ENCODE measurements at regions not wholly inside any gene's neighbourhood (a gene's known extent, or its start where the extent isn't known, plus 50 kb on each side); places are given as distances from the start of the nearest gene placed in this dataset.

DNA sequence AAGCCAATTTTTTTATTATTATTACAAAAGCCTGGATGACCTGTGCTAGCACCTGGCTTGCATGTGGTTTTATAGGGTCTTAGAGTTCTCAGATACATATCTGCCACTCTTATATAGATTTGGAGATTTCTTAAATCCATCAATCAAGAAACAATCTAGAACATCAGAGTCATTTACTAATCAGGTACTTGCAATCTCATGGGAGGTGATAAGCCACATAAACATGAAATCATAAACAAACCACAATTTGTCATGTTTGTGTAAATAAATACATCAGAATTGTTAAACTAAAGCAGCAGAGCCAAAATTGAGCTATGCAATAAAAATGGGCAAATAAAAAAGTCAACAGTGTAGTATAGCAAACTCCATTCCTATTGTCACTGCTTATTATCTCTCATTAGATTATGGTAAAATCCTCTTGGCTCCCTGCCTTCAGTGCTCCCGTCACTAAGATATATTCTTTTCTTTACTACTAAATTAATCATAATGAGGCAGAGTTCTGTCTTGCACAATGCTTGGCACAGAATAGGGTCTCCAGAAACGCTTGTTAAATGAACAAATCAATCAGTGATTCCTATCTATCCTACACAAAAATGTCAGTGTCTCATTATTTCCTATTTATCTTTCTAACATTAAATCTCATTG is 108.7 kb upstream of the TTC29 start:
- H3K36me3 ChIP-seq: no peaks in the 10 kb centered on the region
- ATAC-seq (no peak), DNase-seq (no peak)
- no peak overlapping the region for H3K4me3 ChIP-seq
- no peak overlapping the region for H3K27ac ChIP-seq
- no peaks in the 10 kb centered on the region for H3K9me3 ChIP-seq
- no peaks in the 10 kb centered on the region for H3K4me1 ChIP-seq
- 55% methylated on average over 2 of the region's 2 CpGs for WGBS (ENCODE audit: insufficient coverage, low coverage, low lambda C conversion rate, missing lambda C conversion rate)
- H3K27me3 ChIP-seq: no peaks in the 10 kb centered on the region
- TF ChIP-seq, protein P1, sequence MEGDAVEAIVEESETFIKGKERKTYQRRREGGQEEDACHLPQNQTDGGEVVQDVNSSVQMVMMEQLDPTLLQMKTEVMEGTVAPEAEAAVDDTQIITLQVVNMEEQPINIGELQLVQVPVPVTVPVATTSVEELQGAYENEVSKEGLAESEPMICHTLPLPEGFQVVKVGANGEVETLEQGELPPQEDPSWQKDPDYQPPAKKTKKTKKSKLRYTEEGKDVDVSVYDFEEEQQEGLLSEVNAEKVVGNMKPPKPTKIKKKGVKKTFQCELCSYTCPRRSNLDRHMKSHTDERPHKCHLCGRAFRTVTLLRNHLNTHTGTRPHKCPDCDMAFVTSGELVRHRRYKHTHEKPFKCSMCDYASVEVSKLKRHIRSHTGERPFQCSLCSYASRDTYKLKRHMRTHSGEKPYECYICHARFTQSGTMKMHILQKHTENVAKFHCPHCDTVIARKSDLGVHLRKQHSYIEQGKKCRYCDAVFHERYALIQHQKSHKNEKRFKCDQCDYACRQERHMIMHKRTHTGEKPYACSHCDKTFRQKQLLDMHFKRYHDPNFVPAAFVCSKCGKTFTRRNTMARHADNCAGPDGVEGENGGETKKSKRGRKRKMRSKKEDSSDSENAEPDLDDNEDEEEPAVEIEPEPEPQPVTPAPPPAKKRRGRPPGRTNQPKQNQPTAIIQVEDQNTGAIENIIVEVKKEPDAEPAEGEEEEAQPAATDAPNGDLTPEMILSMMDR (IDR thresholded peaks at IDR 0.05): no peak
- intact Hi-C loops (cut with DNase I): no loop called here

DNA sequence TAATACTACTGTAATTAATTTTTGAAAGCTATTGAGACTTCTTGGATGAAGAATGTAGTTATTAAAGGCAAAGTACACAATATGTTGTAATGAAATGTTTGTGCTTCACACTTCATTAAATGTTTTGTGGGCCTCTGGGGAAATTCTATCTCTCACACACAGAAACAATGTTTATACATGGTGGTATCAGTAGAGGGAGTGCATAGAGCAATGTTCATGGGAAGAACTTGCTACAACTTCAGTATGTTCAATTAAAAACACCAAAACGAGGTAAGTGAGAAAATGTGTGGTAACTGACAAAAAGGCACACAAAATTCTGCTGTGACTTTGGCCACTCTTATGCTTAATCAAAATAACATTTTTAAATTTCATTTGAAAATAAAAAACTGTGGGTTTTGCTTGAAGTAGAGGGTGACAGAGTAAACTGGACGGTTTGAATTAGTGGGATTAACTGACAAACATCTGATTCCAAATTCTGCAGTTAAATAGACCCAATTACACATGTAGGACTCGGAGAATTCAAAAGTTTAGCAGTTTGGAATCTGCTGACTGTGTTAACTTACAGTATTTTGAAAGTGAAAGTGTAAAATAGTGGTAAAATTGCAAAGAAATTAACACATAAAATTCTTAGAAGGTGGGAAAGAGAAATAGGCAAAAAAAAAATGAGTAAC is 111.4 kb upstream of the TTC29 start:
- Histone ChIP-seq H3K27ac (no peak overlapping the region), H3K27me3 (no peaks in the 10 kb centered on the region)
- peak in 3 of 4 donors; percentile 29 to 51 (median 45) for ATAC-seq

DNA sequence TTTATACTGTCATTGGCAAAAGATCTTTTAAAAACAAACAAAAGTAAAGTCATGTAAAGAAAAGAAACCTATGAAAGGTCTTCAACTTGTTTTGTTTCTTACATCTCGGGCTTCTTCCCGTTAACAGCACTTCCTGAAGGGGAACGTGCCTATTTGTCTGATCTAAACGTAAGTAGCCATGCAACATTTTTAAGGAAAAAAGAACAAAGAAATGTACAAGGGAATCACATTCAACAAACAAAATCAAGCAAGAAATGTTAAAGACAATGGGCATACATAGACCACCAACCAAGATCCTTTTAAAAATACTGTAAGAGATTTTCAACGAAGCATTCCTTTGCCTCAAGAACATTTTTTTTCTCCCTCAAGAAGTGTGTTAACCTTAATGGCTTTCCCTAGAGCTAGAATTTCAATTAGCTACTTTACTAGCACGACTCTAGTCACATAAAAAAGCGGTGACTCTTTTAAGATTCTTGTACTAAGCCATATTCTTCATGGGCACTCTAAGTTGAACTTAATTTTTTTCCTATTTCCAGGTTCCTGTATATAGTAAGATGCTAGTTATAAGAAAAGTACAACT is 112.0 kb upstream of the TTC29 start:
- no peak for TF ChIP-seq POLR2A (IDR thresholded peaks at IDR 0.05)
- TF ChIP-seq, protein P1 (IDR thresholded peaks at IDR 0.05): no peak
- no peak for DNase-seq
- Histone ChIP-seq H3K27ac (no peak overlapping the region), H3K36me3 (no peaks in the 10 kb centered on the region), H3K4me1 (no peaks in the 10 kb centered on the region), H3K4me3 (peak overlapping the region; percentile 22 to 41 (median 31)), H3K27me3 (no peaks in the 10 kb centered on the region), H3K9me3 (no peaks in the 10 kb centered on the region)
- ATAC-seq: peak in 3 of 4 donors; percentile 29 to 55 (median 44)
- 34% methylated on average over 7 of the region's 7 CpGs for WGBS (ENCODE audit: insufficient coverage, low coverage, low lambda C conversion rate, missing lambda C conversion rate)
- intact Hi-C loops (cut with DNase I): no loop called here

More for the DNA sequence above, 111.4 kb upstream of the TTC29 start:
- Histone ChIP-seq H3K36me3 (no peaks in the 10 kb centered on the region), H3K4me1 (no peaks in the 10 kb centered on the region), H3K4me3 (peak overlapping the region; percentile 22 to 41 (median 31)), H3K9me3 (no peaks in the 10 kb centered on the region)
- no peak for DNase-seq
- TF ChIP-seq, protein P1 (IDR thresholded peaks at IDR 0.05): no peak
- TF ChIP-seq POLR2A (IDR thresholded peaks at IDR 0.05): no peak
- WGBS (ENCODE audit: insufficient coverage, low coverage, low lambda C conversion rate, missing lambda C conversion rate): 22% methylated on average over 3 of the region's 3 CpGs
- intact Hi-C loops (cut with DNase I): no loop called here

- H3K4me3 ChIP-seq: no peak overlapping the region
- H3K4me1 ChIP-seq: no peaks in the 10 kb centered on the region
- no peak for TF ChIP-seq POLR2A (IDR thresholded peaks at IDR 0.05)
- TF ChIP-seq, protein P1 (IDR thresholded peaks at IDR 0.05): no peak
- no peak overlapping the region for H3K27ac ChIP-seq
- H3K27me3 ChIP-seq: no peaks in the 10 kb centered on the region
- no peaks in the 10 kb centered on the region for H3K36me3 ChIP-seq
- intact Hi-C loops (cut with DNase I): no loop called here
- ATAC-seq (no peak), DNase-seq (no peak)
- H3K9me3 ChIP-seq: no peaks in the 10 kb centered on the region
- 54% methylated on average over 3 of the region's 6 CpGs for WGBS (ENCODE audit: insufficient coverage, low coverage, low lambda C conversion rate, missing lambda C conversion rate)
Measured at GRCh38 chr4:147059064-147059731, 113.5 kb upstream of the TTC29 start.
